OCI-LY7 (cell line): ENCODE measurements at regions not wholly inside any gene's neighbourhood (a gene's known extent, or its start where the extent isn't known, plus 50 kb on each side); places are given as distances from the start of the nearest gene placed in this dataset.

ENCODE experiments used
- BruUV-seq: library from RNA; stranded (reverse); fragments of 400-500 nt; replicated peaks from 2 replicates; lab custom pipeline; 2021; lab: Mats Ljungman, UMichigan
- CTCF ChIA-PET: fragments of 300-600 bp; sonication (Branson Sonifier 250); formaldehyde crosslinking; loops from one replicate; lab custom pipeline; 2022; ENCODE audit warnings: antibody characterized with exemption; ENCODE audit not compliant: unreplicated experiment; lab: Charles Lee
- POLR2A ChIA-PET: fragments of 300-600 bp; sonication (Branson Sonifier 250); formaldehyde crosslinking; loops from one replicate; lab custom pipeline; 2022; ENCODE audit warnings: antibody characterized with exemption; lab: Charles Lee
- DNase-seq: peaks from one replicate; pipeline ENCODE4 v3.0.0-alpha.2; 2015; ENCODE audit warnings: low spot score
- H2AFZ ChIP-seq: fragments of 200-600 bp; sonication (generic), shearing (Covaris generic); 2 replicates; pipeline ENCODE4 v1.6.1; 2014; ENCODE audit warnings: mild to moderate bottlenecking, antibody characterized with exemption, low read length, moderate library complexity
- H3K27ac ChIP-seq: fragments of 200-600 bp; sonication (generic); 2 replicates; pipeline ENCODE4 v1.5.1; 2014; ENCODE audit warnings: mixed run types, low read depth, mild to moderate bottlenecking, moderate library complexity, low read length, inconsistent platforms; ENCODE audit not compliant: poor library complexity, severe bottlenecking
- H3K36me3 ChIP-seq: fragments of 200-600 bp; sonication (generic); 2 replicates; pipeline ENCODE4 v1.6.1; 2014; ENCODE audit warnings: mild to moderate bottlenecking, antibody characterized with exemption, low read length, moderate library complexity, mixed read lengths; ENCODE audit not compliant: insufficient read depth
- H3K4me1 ChIP-seq: fragments of 200-600 bp; sonication (generic); 2 replicates; pipeline ENCODE4 v1.5.1; 2014; ENCODE audit warnings: mild to moderate bottlenecking, low read length; ENCODE audit not compliant: insufficient read depth, poor library complexity, severe bottlenecking
- H3K4me2 ChIP-seq: fragments of 200-600 bp; sonication (generic); 2 replicates; pipeline ENCODE4 v1.6.1; 2014; ENCODE audit warnings: mild to moderate bottlenecking, low read length
- H3K4me3 ChIP-seq: fragments of 200-600 bp; sonication (generic); 2 replicates; pipeline ENCODE4 v1.5.1; 2014; ENCODE audit warnings: mild to moderate bottlenecking, low read depth, low read length; ENCODE audit not compliant: poor library complexity, severe bottlenecking
- H3K79me2 ChIP-seq: fragments of 200-600 bp; sonication (generic); 2 replicates; pipeline ENCODE4 v1.6.1; 2016; ENCODE audit warnings: low read depth, mild to moderate bottlenecking, low read length, moderate library complexity, mixed read lengths; ENCODE audit not compliant: insufficient read depth
- H3K9me2 ChIP-seq: fragments of 200-600 bp; sonication (generic); 2 replicates; pipeline ENCODE4 v1.6.1; 2016; ENCODE audit warnings: mild to moderate bottlenecking, low read length, mixed read lengths; ENCODE audit not compliant: insufficient read depth
- H3K9me3 ChIP-seq: fragments of 200-600 bp; sonication (generic); 2 replicates; pipeline ENCODE4 v1.6.1; 2014; ENCODE audit warnings: mild to moderate bottlenecking, mixed run types, low read length, mixed read lengths
- H4K20me1 ChIP-seq: fragments of 200-600 bp; sonication (generic); 2 replicates; pipeline ENCODE4 v1.6.1; 2014; ENCODE audit warnings: mild to moderate bottlenecking, antibody characterized with exemption, low read length, moderate library complexity, mixed read lengths; ENCODE audit not compliant: insufficient read depth
- CTCF ChIP-seq: fragments of 200-600 bp; sonication (generic); conservative IDR thresholded peaks from 2 replicates; pipeline ENCODE4 v1.5.1; 2014; ENCODE audit warnings: mild to moderate bottlenecking, antibody characterized with exemption, low read length, moderate library complexity, mixed read lengths
- EZH2phosphoT487 ChIP-seq: fragments of 200-600 bp; sonication (generic); IDR thresholded peaks from 2 replicates; pipeline ENCODE4 v1.6.1; 2018; ENCODE audit warnings: low read depth, borderline replicate concordance, mild to moderate bottlenecking, mixed run types, antibody characterized with exemption, low read length, moderate library complexity, mixed read lengths
- intact Hi-C: fragments of 100-400 bp; cut with micrococcal nuclease; formaldehyde crosslinking; loops from one replicate; pipeline ENCODE4 v1.10.0; 2022; ENCODE audit not compliant: unreplicated experiment

GRCh38 chr13:79637133-79637763 lies 156.3 kb downstream of the NDFIP2 start:
- Histone ChIP-seq H3K4me2 (no peak overlapping the region), H3K27ac (no peak overlapping the region), H3K4me1 (no peaks in the 10 kb centered on the region), H3K9me2 (no peaks in the 10 kb centered on the region), H3K4me3 (no peak overlapping the region), H2AFZ (no peak overlapping the region; the same call in 1 of the 2 replicates), H3K36me3 (no peaks in the 10 kb centered on the region), H3K9me3 (no peaks in the 10 kb centered on the region), H3K79me2 (no peaks in the 10 kb centered on the region), H4K20me1 (no peaks in the 10 kb centered on the region)
- CTCF ChIA-PET: no interaction called here
- DNase-seq: no peak
- intact Hi-C loops: no loop called here
- TF ChIP-seq CTCF (no peak), EZH2phosphoT487 (no peak)
- no TSS peak for BruUV-seq
- POLR2A ChIA-PET: no interaction called here

GRCh38 chr13:79631051-79631659 lies 150.2 kb downstream of the NDFIP2 start:
- no peak for DNase-seq
- BruUV-seq: no TSS peak
- Histone ChIP-seq H3K27ac (no peak overlapping the region), H2AFZ (no peak overlapping the region), H3K9me2 (no peaks in the 10 kb centered on the region), H3K79me2 (no peaks in the 10 kb centered on the region), H4K20me1 (no peaks in the 10 kb centered on the region), H3K9me3 (no peaks in the 10 kb centered on the region), H3K4me3 (no peak overlapping the region), H3K36me3 (no peaks in the 10 kb centered on the region), H3K4me1 (no peaks in the 10 kb centered on the region), H3K4me2 (no peak overlapping the region)
- intact Hi-C loops: no loop called here
- TF ChIP-seq EZH2phosphoT487 (no peak), CTCF (no peak)
- ChIA-PET CTCF (interaction anchor here (0.7 kb wide), 1 partner anchor 8 kb away, joined by 3 read pairs; no protein-coding TSS in a partner anchor), POLR2A (interaction anchor here (0.6 to 0.7 kb wide), 5 partner anchors 87 to 1691 kb away, joined by 3 to 6 read pairs (median 3); no protein-coding TSS in a partner anchor)

GRCh38 chr13:79628463-79628862 lies 147.5 kb downstream of the NDFIP2 start:
- no peak overlapping the region for H2AFZ ChIP-seq
- no peak for DNase-seq
- CTCF ChIA-PET: no interaction called here
- H3K9me2 ChIP-seq: no peaks in the 10 kb centered on the region
- H3K36me3 ChIP-seq: no peaks in the 10 kb centered on the region
- H3K4me3 ChIP-seq: no peak overlapping the region
- no peak overlapping the region for H3K27ac ChIP-seq
- BruUV-seq: no TSS peak
- POLR2A ChIA-PET: interaction anchor here (0.6 kb wide), 1 partner anchor 402 kb away, joined by 3 read pairs; no protein-coding TSS in a partner anchor
- no peaks in the 10 kb centered on the region for H3K4me1 ChIP-seq
- H3K9me3 ChIP-seq: no peaks in the 10 kb centered on the region
- no peaks in the 10 kb centered on the region for H3K79me2 ChIP-seq
- intact Hi-C loops: no loop called here
- TF ChIP-seq EZH2phosphoT487 (no peak), CTCF (no peak)
- no peaks in the 10 kb centered on the region for H4K20me1 ChIP-seq
- no peak overlapping the region for H3K4me2 ChIP-seq
